Astrocyte (in vitro differentiated cells and primary cell): ENCODE measurements at regions not wholly inside any gene's neighbourhood (a gene's known extent, or its start where the extent isn't known, plus 50 kb on each side); places are given as distances from the start of the nearest gene placed in this dataset.

ENCODE experiments used
- DNase-seq: peaks from one replicate; pipeline ENCODE4 v3.0.0-alpha.2; 2010; ENCODE audit warnings: low read depth
- FAIRE-seq: peaks from 2 replicates; lab custom pipeline; 2011; peaks lifted over from hg19 to GRCh38; lab: Jason Lieb, UNC
- H2AFZ ChIP-seq: 2 replicates; pipeline ENCODE4 v1.6.0; 2012; ENCODE audit warnings: low read depth, low read length, inconsistent platforms
- H3K27ac ChIP-seq: 2 replicates; pipeline ENCODE4 v1.5.1; 2011; ENCODE audit warnings: low read depth, low read length, inconsistent platforms
- H3K27me3 ChIP-seq: 2 replicates; pipeline ENCODE4 v1.6.0; 2011; ENCODE audit warnings: low read length, inconsistent platforms; ENCODE audit not compliant: insufficient read depth
- H3K36me3 ChIP-seq: 2 replicates; pipeline ENCODE4 v1.5.1; 2011; ENCODE audit warnings: low read length, inconsistent platforms; ENCODE audit not compliant: insufficient read depth
- H3K4me1 ChIP-seq: 2 replicates; pipeline ENCODE4 v1.5.1; 2011; ENCODE audit warnings: low read length, inconsistent platforms; ENCODE audit not compliant: insufficient read depth
- H3K4me2 ChIP-seq: 2 replicates; pipeline ENCODE4 v1.6.0; 2012; ENCODE audit warnings: low read length, inconsistent platforms
- H3K4me3 ChIP-seq: 2 replicates; pipeline ENCODE4 v1.5.1; 2011; ENCODE audit warnings: low read depth, mild to moderate bottlenecking, low read length, inconsistent platforms; ENCODE audit not compliant: insufficient read depth
- H3K79me2 ChIP-seq: 2 replicates; pipeline ENCODE4 v1.6.0; 2012; ENCODE audit warnings: mild to moderate bottlenecking, low read length, inconsistent platforms; ENCODE audit not compliant: insufficient read depth
- H3K9ac ChIP-seq: 2 replicates; pipeline ENCODE4 v1.6.0; 2012; ENCODE audit warnings: mild to moderate bottlenecking, low read length, inconsistent platforms
- H3K9me3 ChIP-seq: 2 replicates; pipeline ENCODE4 v1.5.1; 2012; ENCODE audit warnings: low read depth, mild to moderate bottlenecking, low read length, inconsistent platforms; ENCODE audit not compliant: insufficient read depth
- H4K20me1 ChIP-seq: 2 replicates; pipeline ENCODE4 v1.6.0; 2012; ENCODE audit warnings: low read length, inconsistent platforms; ENCODE audit not compliant: insufficient read depth
- H3K27ac Mint-ChIP-seq: one replicate; pipeline ENCODE4 v1.8.0; 2021; ENCODE audit warnings: mild to moderate bottlenecking, mixed read lengths; ENCODE audit not compliant: unreplicated experiment
- H3K27me3 Mint-ChIP-seq: one replicate; pipeline ENCODE4 v1.8.0; 2021; ENCODE audit warnings: low read depth, mixed read lengths; ENCODE audit not compliant: unreplicated experiment
- H3K36me3 Mint-ChIP-seq: one replicate; pipeline ENCODE4 v1.8.0; 2021; ENCODE audit warnings: low read depth, mixed read lengths; ENCODE audit not compliant: unreplicated experiment
- H3K4me1 Mint-ChIP-seq: one replicate; pipeline ENCODE4 v1.8.0; 2021; ENCODE audit warnings: low read depth, mixed read lengths; ENCODE audit not compliant: unreplicated experiment
- H3K4me3 Mint-ChIP-seq: one replicate; pipeline ENCODE4 v1.8.0; 2021; ENCODE audit warnings: mild to moderate bottlenecking, moderate library complexity, mixed read lengths; ENCODE audit not compliant: unreplicated experiment
- H3K9me3 Mint-ChIP-seq: one replicate; pipeline ENCODE4 v1.8.0; 2021; ENCODE audit warnings: mild to moderate bottlenecking, mixed read lengths; ENCODE audit not compliant: unreplicated experiment
- CTCF ChIP-seq: IDR thresholded peaks from 2 replicates; pipeline ENCODE4 v1.5.1; 2011; ENCODE audit warnings: low read depth, mild to moderate bottlenecking, inconsistent platforms, low read length, moderate library complexity; ENCODE audit not compliant: insufficient read depth
- EZH2 ChIP-seq: IDR thresholded peaks from 2 replicates; pipeline ENCODE4 v1.6.1; 2012; ENCODE audit warnings: mild to moderate bottlenecking, low read length, inconsistent platforms; ENCODE audit not compliant: insufficient read depth

- DNase-seq (no peak), FAIRE-seq (no peak)
- no peak overlapping the region for H3K27ac ChIP-seq
- peaks cover 2% of the 10 kb centered on the region for H3K9me3 Mint-ChIP-seq
- no peaks in the 10 kb centered on the region for H3K9me3 ChIP-seq
- no peaks in the 10 kb centered on the region for H3K4me1 Mint-ChIP-seq
- no peaks in the 10 kb centered on the region for H3K27me3 Mint-ChIP-seq
- no peak overlapping the region for H3K4me3 ChIP-seq
- H3K36me3 ChIP-seq: no peaks in the 10 kb centered on the region
- no peak for TF ChIP-seq CTCF
- TF ChIP-seq EZH2: no peak
- no peaks in the 10 kb centered on the region for H3K36me3 Mint-ChIP-seq
- H3K4me3 Mint-ChIP-seq: no peak overlapping the region
- H3K27me3 ChIP-seq: no peaks in the 10 kb centered on the region
- H3K9ac ChIP-seq: no peak overlapping the region
- H3K4me1 ChIP-seq: peaks cover 3% of the 10 kb centered on the region
- H3K27ac Mint-ChIP-seq: no peak overlapping the region
- no peaks in the 10 kb centered on the region for H4K20me1 ChIP-seq
- no peak overlapping the region for H2AFZ ChIP-seq
- no peak overlapping the region for H3K4me2 ChIP-seq
- H3K79me2 ChIP-seq: no peaks in the 10 kb centered on the region
Measured at GRCh38 chr4:122555216-122555615, 65.7 kb downstream of the IL21 start.

- H3K27me3 Mint-ChIP-seq: no peaks in the 10 kb centered on the region
- Histone ChIP-seq H3K9ac (no peak overlapping the region), H3K27me3 (no peaks in the 10 kb centered on the region), H3K4me2 (no peak overlapping the region), H3K79me2 (no peaks in the 10 kb centered on the region), H3K36me3 (no peaks in the 10 kb centered on the region), H4K20me1 (no peaks in the 10 kb centered on the region), H3K4me1 (peaks cover 3% of the 10 kb centered on the region), H3K4me3 (no peak overlapping the region), H3K9me3 (no peaks in the 10 kb centered on the region), H2AFZ (no peak overlapping the region), H3K27ac (no peak overlapping the region)
- no peaks in the 10 kb centered on the region for H3K4me1 Mint-ChIP-seq
- no peak for DNase-seq
- no peak for FAIRE-seq
- no peaks in the 10 kb centered on the region for H3K9me3 Mint-ChIP-seq
- H3K27ac Mint-ChIP-seq: no peak overlapping the region
- no peaks in the 10 kb centered on the region for H3K36me3 Mint-ChIP-seq
- TF ChIP-seq EZH2 (no peak), CTCF (no peak)
- H3K4me3 Mint-ChIP-seq: no peak overlapping the region
Measured at GRCh38 chr4:122553432-122553831, 67.4 kb downstream of the IL21 start.

GRCh38 chr4:122552898-122553297 lies 68.0 kb downstream of the IL21 start:
- H3K27me3 ChIP-seq: no peaks in the 10 kb centered on the region
- no peak overlapping the region for H3K4me3 ChIP-seq
- Mint-ChIP-seq H3K4me1 (no peaks in the 10 kb centered on the region), H3K27me3 (no peaks in the 10 kb centered on the region), H3K27ac (no peak overlapping the region), H3K9me3 (no peaks in the 10 kb centered on the region), H3K4me3 (no peak overlapping the region), H3K36me3 (no peaks in the 10 kb centered on the region)
- H3K4me1 ChIP-seq: peaks cover 3% of the 10 kb centered on the region
- no peaks in the 10 kb centered on the region for H4K20me1 ChIP-seq
- no peak overlapping the region for H3K27ac ChIP-seq
- TF ChIP-seq EZH2 (no peak), CTCF (no peak)
- H3K36me3 ChIP-seq: no peaks in the 10 kb centered on the region
- FAIRE-seq (no peak), DNase-seq (no peak)
- H3K9me3 ChIP-seq: no peaks in the 10 kb centered on the region
- no peak overlapping the region for H3K4me2 ChIP-seq
- H2AFZ ChIP-seq: no peak overlapping the region
- no peaks in the 10 kb centered on the region for H3K79me2 ChIP-seq
- no peak overlapping the region for H3K9ac ChIP-seq
